Activated naive CD4-positive, alpha-beta T cell treated with Interleukin-2 at 50 U/mL for 16 hours (primary cell): ENCODE measurements at regions not wholly inside any gene's neighbourhood (a gene's known extent, or its start where the extent isn't known, plus 50 kb on each side); places are given as distances from the start of the nearest gene placed in this dataset.

Experiments used
- DNase-seq: peaks from one replicate; pipeline ENCODE4 v3.0.0-alpha.2; 2020

DNA sequence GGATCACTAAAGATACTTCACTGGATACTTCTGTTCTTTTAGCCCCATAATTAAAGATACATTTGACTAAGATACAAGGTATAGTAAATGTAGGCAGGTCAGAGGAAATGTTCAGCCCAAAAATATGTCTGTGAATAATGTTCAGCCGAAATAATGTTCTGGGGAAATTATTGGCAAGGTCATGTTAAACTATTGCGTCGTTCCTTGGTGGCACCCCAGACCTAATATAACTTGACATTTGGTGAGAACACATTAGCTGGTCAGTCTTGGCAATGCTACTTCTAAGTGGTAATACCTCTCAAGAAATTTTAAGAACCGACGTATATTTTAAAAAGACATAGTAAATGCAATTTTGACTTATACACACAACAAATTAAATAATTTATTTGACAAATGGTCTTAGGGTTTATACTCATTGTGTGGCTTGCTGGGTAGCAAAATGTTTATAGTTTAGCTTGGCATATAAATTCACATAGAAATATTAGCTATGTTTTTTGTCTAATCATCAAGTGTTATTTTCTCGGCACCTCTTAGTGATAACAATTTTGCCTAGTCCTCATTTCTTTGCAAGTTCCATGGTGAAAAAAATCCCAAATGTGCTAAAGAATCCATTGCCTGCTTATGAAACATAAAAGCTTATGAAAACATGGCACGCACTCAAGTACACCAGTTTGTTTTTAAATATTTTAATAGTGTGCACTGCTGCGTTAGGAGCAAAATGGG, 270.3 kb upstream of the NEBL start:
- DNase-seq = no peak

GRCh38 chr10:21166557-21167287, 269.6 kb upstream of the NEBL start:
- DNase-seq = no peak

DNA sequence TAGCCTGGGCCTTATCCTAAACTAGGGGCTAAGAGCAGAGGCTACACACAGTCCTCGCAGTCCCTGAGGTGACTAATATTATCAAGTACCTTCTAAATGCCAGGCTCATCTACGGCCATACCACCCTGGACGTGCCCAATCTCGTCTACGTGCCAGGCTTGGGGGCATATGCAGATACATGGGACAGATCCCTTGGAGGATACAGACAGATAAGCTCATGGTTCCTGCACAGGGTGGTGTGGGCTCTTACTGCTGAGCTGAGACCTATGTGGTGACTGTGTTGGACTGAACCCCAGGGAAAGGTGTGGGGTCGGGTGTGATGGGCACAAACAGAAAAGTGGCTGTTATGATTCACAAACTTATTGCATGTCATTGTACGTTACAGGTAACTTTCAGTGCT, 268.4 kb upstream of the NEBL start:
- no peak for DNase-seq

- DNase-seq = no peak
Observed at GRCh38 chr10:21164687-21165086, 267.6 kb upstream of the NEBL start.

DNA sequence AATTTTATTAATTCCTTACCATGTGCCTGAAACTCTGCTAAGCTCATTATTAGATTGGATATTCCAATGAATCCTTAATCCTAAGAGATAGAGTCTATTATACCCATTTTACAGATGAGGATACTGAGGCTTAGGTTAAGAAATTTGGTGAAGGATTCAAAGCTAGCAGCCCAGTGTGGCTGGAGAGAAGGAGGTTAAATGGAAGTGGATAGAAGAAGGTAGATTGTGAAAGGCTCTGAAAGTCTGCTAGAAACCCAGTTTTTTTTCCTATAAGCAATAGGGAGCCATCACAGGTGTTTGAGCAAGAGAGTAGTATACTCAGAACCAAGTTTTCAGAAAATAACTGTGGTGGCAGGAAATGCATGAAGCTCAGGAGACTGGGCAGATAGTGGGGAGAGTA, 265.8 kb upstream of the NEBL start:
- DNase-seq = no peak

DNA sequence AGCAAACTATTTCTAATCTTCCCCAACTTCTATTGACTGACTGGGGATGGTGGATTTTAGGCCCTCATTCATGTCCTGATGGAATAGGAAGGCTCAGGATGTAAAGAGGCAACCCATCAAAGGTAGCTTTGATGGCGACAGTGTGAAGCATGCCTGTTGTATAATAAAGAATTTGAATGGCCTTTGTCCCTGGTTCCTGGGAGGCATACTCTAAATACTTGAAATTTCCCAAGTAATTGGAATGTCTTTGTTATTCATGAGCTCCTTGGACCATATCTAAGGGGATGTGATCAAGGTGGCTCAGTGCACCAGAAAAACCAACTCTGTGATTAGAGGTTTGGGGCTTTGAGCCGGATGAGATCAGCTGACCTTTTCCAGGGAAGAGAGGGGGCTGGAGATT, 264.5 kb upstream of the NEBL start:
- no peak for DNase-seq

- no peak for DNase-seq
Observed at GRCh38 chr10:21161090-21161625, 264.0 kb upstream of the NEBL start.

GRCh38 chr10:21160116-21160515, 263.0 kb upstream of the NEBL start:
- DNase-seq = no peak

- DNase-seq = no peak
Observed at GRCh38 chr10:21159669-21160068, 262.6 kb upstream of the NEBL start.

DNA sequence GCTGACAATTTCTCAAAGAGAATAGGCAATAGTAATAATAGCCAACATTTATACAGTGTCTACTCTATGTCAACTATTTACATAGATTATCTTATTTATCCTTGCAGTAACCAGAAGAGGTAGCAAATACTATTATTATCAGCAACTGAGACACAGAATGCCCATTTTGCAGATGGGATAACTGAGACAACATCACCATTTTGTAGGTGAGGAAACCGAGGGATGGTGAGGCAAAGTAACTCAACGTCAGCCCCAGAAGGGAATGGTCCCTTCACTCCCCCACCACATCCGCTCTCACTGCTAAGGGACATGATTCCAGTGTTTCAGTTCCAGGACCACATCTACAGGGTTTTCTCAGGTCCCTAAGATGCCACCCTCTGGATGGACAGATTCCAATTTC, 261.2 kb upstream of the NEBL start:
- no peak for DNase-seq

DNA sequence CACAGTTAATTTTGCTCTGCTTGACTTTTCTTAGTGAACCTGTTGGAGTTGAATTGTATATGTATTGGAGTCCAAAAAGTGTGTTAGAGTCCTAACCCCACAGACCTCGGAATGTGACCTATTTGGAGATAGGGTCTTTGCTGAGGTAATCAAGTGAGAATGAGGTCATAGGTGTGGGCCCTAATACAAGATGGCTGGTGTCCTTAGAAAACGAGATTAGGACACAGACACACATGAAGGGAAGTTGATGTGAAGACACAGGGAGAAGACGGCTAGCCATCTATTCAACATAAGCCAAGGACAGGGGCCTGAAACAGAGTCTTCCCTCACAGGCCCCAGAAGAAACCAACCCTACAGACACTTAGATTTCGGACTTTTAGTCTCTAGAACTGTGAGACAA, 260.6 kb upstream of the NEBL start:
- DNase-seq = no peak

- no peak for DNase-seq
Observed at GRCh38 chr10:21150166-21150565, 253.1 kb upstream of the NEBL start.

DNA sequence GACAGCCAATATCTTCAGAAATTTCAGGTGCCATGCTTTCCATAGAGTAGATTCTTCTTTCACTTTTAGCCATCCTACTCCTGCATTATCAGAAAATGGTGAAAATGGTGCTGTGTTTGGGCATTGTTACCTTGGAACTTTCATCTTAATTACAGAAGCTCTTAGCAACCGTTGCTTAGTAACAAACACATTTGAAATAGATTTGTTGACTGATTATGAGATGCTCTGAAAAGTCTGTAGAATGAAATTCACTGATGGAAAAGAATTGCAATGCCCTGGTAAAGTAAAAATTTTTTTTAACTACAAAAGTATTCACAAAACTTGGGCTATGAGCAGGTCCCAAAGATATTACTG, 249.3 kb upstream of the NEBL start:
- DNase-seq = no peak

DNA sequence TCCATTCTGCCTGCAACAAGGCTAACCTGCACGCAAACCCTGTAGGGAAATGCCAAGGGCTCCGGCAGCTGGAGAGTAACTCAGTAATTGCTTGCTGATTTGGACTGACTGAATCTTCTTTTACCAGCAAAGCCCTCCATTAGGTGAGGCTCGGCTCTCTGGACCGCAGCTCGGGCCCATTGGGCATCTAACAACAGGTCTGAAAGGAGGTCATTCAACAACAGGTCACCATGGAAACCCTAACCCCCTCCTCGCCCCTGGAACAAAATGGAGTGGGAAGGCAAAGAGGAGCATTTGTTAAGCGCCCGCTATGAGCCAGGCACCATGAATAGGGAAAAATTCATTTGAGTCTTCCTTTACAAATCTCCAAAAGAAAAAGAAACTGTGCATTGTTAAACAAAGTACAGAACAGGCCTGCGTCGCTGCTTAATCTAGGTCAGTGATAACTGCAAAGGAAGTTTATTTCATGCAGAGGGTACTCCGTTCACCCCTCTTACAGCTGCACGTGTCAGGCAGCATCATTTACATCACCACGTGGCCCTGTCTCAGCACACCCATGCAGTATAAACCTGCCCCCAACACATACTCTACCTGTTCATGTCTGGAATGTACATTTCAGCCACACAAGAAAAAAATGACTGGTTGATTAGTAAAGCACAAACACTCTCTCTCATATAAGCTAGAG, 248.8 kb upstream of the NEBL start:
- DNase-seq = no peak

DNA sequence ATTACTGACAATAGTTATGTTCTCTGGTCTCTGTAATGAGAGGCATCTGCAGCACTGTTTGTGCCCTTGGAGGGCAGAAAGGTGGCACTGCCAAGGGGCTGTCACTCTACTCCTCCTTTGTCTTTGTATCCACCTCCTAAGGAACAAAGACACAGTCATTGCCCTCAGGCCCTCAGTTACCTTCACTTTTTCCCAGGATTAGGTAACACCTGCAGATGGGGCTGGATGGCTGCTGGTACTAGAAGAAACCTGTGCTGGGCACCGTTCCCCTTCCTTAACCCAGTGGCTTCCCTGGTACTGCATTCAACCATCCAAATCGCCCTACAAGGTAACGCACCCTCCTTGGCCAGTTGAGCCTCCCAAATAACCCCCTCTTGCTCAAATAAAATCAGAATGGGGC, 246.9 kb upstream of the NEBL start:
- no peak for DNase-seq

GRCh38 chr10:21141946-21142492, 244.9 kb upstream of the NEBL start:
- DNase-seq = no peak

DNA sequence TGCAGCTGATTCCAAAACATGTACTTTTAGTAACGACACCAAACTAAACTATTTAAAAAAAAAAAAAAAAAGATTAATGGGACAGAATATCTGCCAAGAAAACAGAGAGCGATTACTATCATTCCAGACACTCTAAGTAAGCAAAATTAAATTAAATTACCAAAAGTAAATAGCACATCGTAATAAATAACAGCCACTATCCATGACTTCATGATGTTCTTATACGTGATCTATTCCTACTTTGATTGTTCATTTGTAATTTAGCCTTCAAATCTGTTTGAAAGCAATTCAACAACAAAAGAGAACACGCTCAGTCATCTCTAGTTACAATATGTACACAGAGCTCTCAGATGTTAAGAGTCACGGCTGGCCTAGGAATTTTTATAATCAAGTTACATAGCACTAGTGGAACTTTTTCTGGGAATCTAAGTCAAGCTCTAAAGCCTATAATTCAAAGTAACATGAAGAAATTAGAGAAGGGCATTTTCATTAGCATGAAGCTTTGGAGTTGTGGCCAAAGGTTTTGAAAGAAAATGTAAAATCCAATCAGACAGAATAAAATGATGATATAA, 241.7 kb upstream of the NEBL start:
- DNase-seq = no peak

GRCh38 chr10:21135023-21135931, 238.2 kb upstream of the NEBL start:
- DNase-seq = no peak

DNA sequence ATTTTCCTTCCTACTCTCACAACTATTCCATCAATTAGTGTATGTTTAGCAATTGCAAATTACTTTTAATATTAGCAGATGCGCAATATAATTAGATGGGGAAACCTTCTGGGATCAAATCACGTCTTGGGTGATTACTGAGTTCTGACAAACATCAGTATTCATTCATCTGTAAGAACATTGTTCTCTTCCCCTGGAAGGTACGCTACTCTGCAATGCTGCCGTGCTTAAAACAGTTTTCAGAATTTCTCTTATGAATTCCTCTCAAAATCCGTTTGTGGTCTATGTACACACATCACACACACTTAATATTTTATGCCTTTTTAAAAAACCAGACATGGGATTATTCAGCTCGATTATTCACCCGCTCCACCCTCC, 237.5 kb upstream of the NEBL start:
- DNase-seq = no peak

GRCh38 chr10:21130683-21131442, 233.8 kb upstream of the NEBL start:
- DNase-seq = no peak

DNA sequence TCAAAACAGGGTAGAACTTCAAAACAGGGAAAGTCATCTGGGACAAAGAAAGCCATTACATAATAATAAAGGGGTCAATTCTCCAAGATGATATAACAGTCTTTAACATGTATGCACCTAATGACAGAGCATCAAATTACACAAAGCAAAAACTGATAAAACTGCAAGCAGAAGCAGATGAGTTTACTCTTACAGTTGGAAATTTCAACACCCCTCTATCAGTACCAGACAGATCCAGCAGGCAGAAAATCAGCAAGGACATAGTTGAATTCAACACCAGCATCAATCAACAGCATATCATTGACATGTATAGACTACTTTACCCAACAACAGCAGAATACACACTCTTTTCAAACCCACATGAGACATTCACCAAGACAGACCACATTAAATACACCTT, 233.0 kb upstream of the NEBL start:
- DNase-seq = no peak
